H1 (cell line): ENCODE measurements at regions not wholly inside any gene's neighbourhood (a gene's known extent, or its start where the extent isn't known, plus 50 kb on each side); places are given as distances from the start of the nearest gene placed in this dataset.

Source experiments
- CTCF ChIA-PET: fragments of 300-600 bp; sonication (Branson Sonifier 250); formaldehyde crosslinking; loops from one replicate; lab custom pipeline; 2021; ENCODE audit not compliant: partially characterized antibody; lab: Charles Lee
- POLR2A ChIA-PET: fragments of 300-600 bp; sonication (Branson Sonifier 250); formaldehyde crosslinking; loops from one replicate; lab custom pipeline; 2021; ENCODE audit warnings: inconsistent platforms; ENCODE audit not compliant: partially characterized antibody; lab: Charles Lee
- DNase-seq, 2 experiments: peaks; one replicate each; pipeline versions ENCODE4 v3.0.0 to v3.0.0-alpha.2; 2010 to 2022; ENCODE audit warnings: low spot score in 2 of 2, low read depth in 1 of 2, mixed read lengths in 1 of 2
- FAIRE-seq: peaks from 2 replicates; lab custom pipeline; 2011; peaks lifted over from hg19 to GRCh38; lab: Jason Lieb, UNC
- H2AFZ ChIP-seq: 2 replicates; pipeline ENCODE4 v1.8.1; 2012; ENCODE audit warnings: low read length, inconsistent platforms
- H2AK5ac ChIP-seq: 2 replicates; pipeline ENCODE4 v1.6.1; 2013; ENCODE audit warnings: low read depth, low read length
- H2BK120ac ChIP-seq: replicated peaks from 2 replicates; pipeline ENCODE3; 2013; ENCODE audit warnings: low read depth, low read length, inconsistent platforms
- H2BK12ac ChIP-seq: 2 replicates; pipeline ENCODE4 v1.6.1; 2013; ENCODE audit warnings: low read depth, low read length
- H2BK15ac ChIP-seq: 2 replicates; pipeline ENCODE4 v1.6.1; 2013; ENCODE audit warnings: low read length
- H2BK20ac ChIP-seq: 2 replicates; pipeline ENCODE4 v1.6.1; 2013; ENCODE audit warnings: low read length
- H2BK5ac ChIP-seq: 2 replicates; pipeline ENCODE4 v1.6.1; 2013; ENCODE audit warnings: low read depth, low read length
- H3K14ac ChIP-seq: 2 replicates; pipeline ENCODE4 v1.6.1; 2013; ENCODE audit warnings: inconsistent platforms; ENCODE audit not compliant: insufficient read length
- H3K18ac ChIP-seq: 2 replicates; pipeline ENCODE4 v1.6.1; 2013; ENCODE audit warnings: low read length; ENCODE audit errors: extremely low read depth
- H3K23ac ChIP-seq: 2 replicates; pipeline ENCODE4 v1.6.1; 2013; ENCODE audit warnings: inconsistent platforms; ENCODE audit not compliant: insufficient read length
- H3K23me2 ChIP-seq: 2 replicates; pipeline ENCODE4 v1.6.1; 2013; ENCODE audit warnings: low read depth, low read length
- H3K27ac ChIP-seq: 2 replicates; pipeline ENCODE4 v1.6.1; 2011; ENCODE audit warnings: low read depth, low read length, inconsistent platforms
- H3K27me3 ChIP-seq, 4 experiments: replicated peaks in 1 of 4; 1 replicate in 1 of 4; 2 replicates in 3 of 4; pipeline versions ENCODE4 v1.6.1 to v1.8.1; 2011 to 2013; ENCODE audit warnings: low read length in 3 of 4, mild to moderate bottlenecking in 3 of 4, inconsistent platforms in 2 of 4, mixed read lengths in 2 of 4, moderate library complexity in 1 of 4; ENCODE audit not compliant: control insufficient read depth in 3 of 4, insufficient read depth in 3 of 4; ENCODE audit errors: extremely low read depth in 1 of 4
- H3K36me3 ChIP-seq, 4 experiments: 2 replicates each; pipeline versions ENCODE4 v1.6.1 to v1.8.1; 2011 to 2013; ENCODE audit warnings: mild to moderate bottlenecking in 4 of 4, low read length in 3 of 4, moderate library complexity in 2 of 4, control low read depth in 1 of 4, inconsistent platforms in 1 of 4; ENCODE audit not compliant: insufficient read depth in 4 of 4, control insufficient read depth in 2 of 4
- H3K4ac ChIP-seq: replicated peaks from 2 replicates; pipeline ENCODE3; 2013; ENCODE audit warnings: low read length, low read depth, mixed read lengths, inconsistent platforms; ENCODE audit not compliant: insufficient read length
- H3K4me1 ChIP-seq, 4 experiments: replicated peaks in 1 of 4; 1 replicate in 1 of 4; 2 replicates in 3 of 4; pipeline versions ENCODE4 v1.6.1 to v1.8.1; 2011 to 2013; ENCODE audit warnings: low read length in 3 of 4, inconsistent platforms in 2 of 4, mixed read lengths in 1 of 4; ENCODE audit not compliant: insufficient read depth in 4 of 4, control insufficient read depth in 3 of 4
- H3K4me2 ChIP-seq, 2 experiments: 2 replicates each; pipeline versions ENCODE4 v1.6.1 to v1.8.1; 2011 to 2013; ENCODE audit warnings: low read depth in 2 of 2, low read length in 2 of 2, control low read depth in 1 of 2, inconsistent platforms in 1 of 2, mild to moderate bottlenecking in 1 of 2; ENCODE audit not compliant: insufficient read depth in 1 of 2
- H3K4me3 ChIP-seq, 4 experiments: fragments of 200-600, 300-600 bp in 1 of 4; sonication (generic), shearing (Covaris generic), sonication (Bioruptor Twin) in 1 of 4; 2 replicates each; pipeline versions ENCODE4 v1.5.1 to v1.8.1; 2011 to 2016; ENCODE audit warnings: low read length in 4 of 4, low read depth in 3 of 4, control low read depth in 2 of 4, inconsistent platforms in 2 of 4, mild to moderate bottlenecking in 2 of 4, mixed read lengths in 1 of 4, moderate library complexity in 1 of 4; ENCODE audit not compliant: insufficient read depth in 2 of 4; ENCODE audit errors: extremely low read depth in 1 of 4
- H3K56ac ChIP-seq: replicated peaks from 2 replicates; pipeline ENCODE3; 2013; ENCODE audit warnings: low read depth, mild to moderate bottlenecking, mixed read lengths, low read length, inconsistent platforms; ENCODE audit not compliant: insufficient read length
- H3K79me1 ChIP-seq: 2 replicates; pipeline ENCODE4 v1.6.1; 2013; ENCODE audit warnings: low read depth, low read length, control low read depth
- H3K79me2 ChIP-seq, 2 experiments: 2 replicates each; pipeline versions ENCODE4 v1.6.1 to v1.8.1; 2012 to 2013; ENCODE audit warnings: low read length in 2 of 2, mild to moderate bottlenecking in 2 of 2, inconsistent platforms in 1 of 2; ENCODE audit not compliant: insufficient read depth in 2 of 2, control insufficient read depth in 1 of 2
- H3K9ac ChIP-seq, 4 experiments: replicated peaks in 1 of 4; 1 replicate in 1 of 4; 2 replicates in 3 of 4; pipeline versions ENCODE4 v1.6.1 to v1.8.1; 2011 to 2013; ENCODE audit warnings: low read depth in 3 of 4, low read length in 3 of 4, control low read depth in 2 of 4, mild to moderate bottlenecking in 2 of 4, moderate library complexity in 2 of 4, inconsistent platforms in 1 of 4; ENCODE audit errors: extremely low read depth in 1 of 4
- H3K9me3 ChIP-seq, 2 experiments: 2 replicates each; pipeline versions ENCODE4 v1.6.1 to v1.8.1; 2012 to 2013; ENCODE audit warnings: mild to moderate bottlenecking in 2 of 2, moderate library complexity in 2 of 2, control low read depth in 1 of 2, inconsistent platforms in 1 of 2, low read depth in 1 of 2, low read length in 1 of 2, mixed read lengths in 1 of 2; ENCODE audit not compliant: insufficient read depth in 2 of 2
- H4K20me1 ChIP-seq, 2 experiments: replicated peaks in 1 of 2; 2 replicates each; pipeline versions ENCODE3 to v1.8.1; 2011 to 2013; ENCODE audit warnings: inconsistent platforms in 2 of 2, low read length in 2 of 2, mild to moderate bottlenecking in 1 of 2; ENCODE audit not compliant: insufficient read depth in 2 of 2, control insufficient read depth in 1 of 2
- H4K5ac ChIP-seq: 2 replicates; pipeline ENCODE4 v1.6.1; 2013; ENCODE audit warnings: low read length, low read depth, mixed read lengths, inconsistent platforms; ENCODE audit not compliant: insufficient read length
- H4K8ac ChIP-seq: 2 replicates; pipeline ENCODE4 v1.8.0; 2013; ENCODE audit warnings: mild to moderate bottlenecking, moderate library complexity, low read length, inconsistent platforms; ENCODE audit not compliant: insufficient read depth; ENCODE audit errors: extremely low read depth
- H4K91ac ChIP-seq: replicated peaks from 2 replicates; pipeline ENCODE3; 2013; ENCODE audit warnings: low read length, mixed read lengths, inconsistent platforms; ENCODE audit not compliant: insufficient read length
- ASH2L ChIP-seq: fragments of 200-600, 300-600 bp; sonication (generic); IDR thresholded peaks from one replicate; pipeline ENCODE4 v1.7.1; 2017; ENCODE audit warnings: low read length
- CHD2 ChIP-seq: IDR thresholded peaks from 2 replicates; pipeline ENCODE4 v1.6.1; 2012; ENCODE audit warnings: low read length, improper control_type of control experiment
- CREB1 ChIP-seq: IDR thresholded peaks from 2 replicates; pipeline ENCODE4 v1.6.1; 2012; ENCODE audit warnings: inconsistent platforms
- HDAC2 ChIP-seq, 2 experiments: fragments of 300-600 bp in 1 of 2; sonication (generic) in 1 of 2; IDR thresholded peaks; 2 replicates each; pipeline ENCODE4 v1.6.1; 2011 to 2012; ENCODE audit warnings: low read depth in 2 of 2, low read length in 2 of 2, mild to moderate bottlenecking in 2 of 2, moderate library complexity in 2 of 2, borderline replicate concordance in 1 of 2, inconsistent platforms in 1 of 2
- JUND ChIP-seq: IDR thresholded peaks from 2 replicates; pipeline ENCODE4 v1.6.1; 2011; ENCODE audit warnings: mild to moderate bottlenecking, improper control_type of control experiment, low read length
- NRF1 ChIP-seq: IDR thresholded peaks from 2 replicates; pipeline ENCODE4 v1.6.1; 2011; ENCODE audit warnings: mild to moderate bottlenecking, low read depth, low read length, improper control_type of control experiment
- SIN3A ChIP-seq, 2 experiments: IDR thresholded peaks in 1 of 2; conservative IDR thresholded peaks in 1 of 2; 2 replicates each; pipeline ENCODE4 v1.6.1; 2011 to 2012; ENCODE audit warnings: low read length in 2 of 2, improper control_type of control experiment in 1 of 2, low read depth in 1 of 2, mild to moderate bottlenecking in 1 of 2
- WGBS, 2 experiments: shearing (Covaris generic) in 1 of 2; methylation state at CpG; one replicate each; pipeline versions ENCODE4 v1.1.6 to v1.1.7; 2013 to 2015; ENCODE audit warnings: low lambda C conversion rate in 2 of 2, mixed read lengths in 2 of 2, inconsistent platforms in 1 of 2, low coverage in 1 of 2, missing lambda C conversion rate in 1 of 2; ENCODE audit not compliant: insufficient replicate concordance in 2 of 2, insufficient coverage in 1 of 2, insufficient read length in 1 of 2; ENCODE audit errors: extremely low coverage in 1 of 2, missing lambda C conversion rate in 1 of 2; 5-methylcytosine and 5-hydroxymethylcytosine counted together

- H3K4me1 ChIP-seq, result no peaks in the 10 kb centered on the region
- no peaks in the 10 kb centered on the region for H3K79me1 ChIP-seq
- no peak overlapping the region for H4K8ac ChIP-seq
- H2BK12ac ChIP-seq, result no peak overlapping the region
- TF ChIP-seq HDAC2 (IDR thresholded peaks at IDR 0.05; ENCODE audit: borderline replicate concordance in 1 of 2, low read depth in 2 of 2, low read length in 2 of 2) (no peak), JUND (no peak), NRF1 (no peak), SIN3A (conservative IDR thresholded peaks at IDR 0.05 in 1 of 2, IDR thresholded peaks at IDR 0.05 in 1 of 2; ENCODE audit: low read depth in 1 of 2, low read length in 2 of 2) (no peak), ASH2L (no peak), CHD2 (no peak), CREB1 (no peak)
- H3K36me3 ChIP-seq, result no peaks in the 10 kb centered on the region
- no peak overlapping the region for H3K56ac ChIP-seq
- no peaks in the 10 kb centered on the region for H4K20me1 ChIP-seq
- H3K4ac ChIP-seq, result no peak overlapping the region
- H3K27ac ChIP-seq, result no peak overlapping the region
- H2AFZ ChIP-seq, result no peak overlapping the region
- no peak overlapping the region for H3K18ac ChIP-seq
- no peak overlapping the region for H4K91ac ChIP-seq
- H2BK5ac ChIP-seq, result no peak overlapping the region
- DNase-seq, result no peak
- no peak overlapping the region for H2BK20ac ChIP-seq
- no peak overlapping the region for H2AK5ac ChIP-seq
- no peak overlapping the region for H3K4me3 ChIP-seq
- H3K4me2 ChIP-seq, result no peak overlapping the region
- H3K23ac ChIP-seq, result no peak overlapping the region
- CTCF ChIA-PET, result interaction anchor here (0.6 to 1.6 kb wide), 4 partner anchors 7 to 455 kb away, joined by 3 to 8 read pairs (median 3); no protein-coding TSS in a partner anchor
- H3K14ac ChIP-seq, result no peak overlapping the region
- no peaks in the 10 kb centered on the region; a peak in 1 of 4 replicates for H3K9me3 ChIP-seq
- no peak overlapping the region for H2BK120ac ChIP-seq
- H3K27me3 ChIP-seq, result no peaks in the 10 kb centered on the region
- H3K79me2 ChIP-seq, result no peaks in the 10 kb centered on the region
- H3K23me2 ChIP-seq, result no peaks in the 10 kb centered on the region
- H2BK15ac ChIP-seq, result no peak overlapping the region
- no peak overlapping the region for H4K5ac ChIP-seq
- H3K9ac ChIP-seq, result no peak overlapping the region
- 84% methylated on average over 1 of the region's 1 CpG; no CpG with 5 or more reads in 1 of the 2 experiments for WGBS, 2 experiments
- POLR2A ChIA-PET, result no interaction called here
- no peak for FAIRE-seq
These were observed 92.2 kb upstream of the ADAMTS19 start for GRCh38 chr5:129367883-129368282.
